GM23248 (cell line): ENCODE measurements at regions not wholly inside any gene's neighbourhood (a gene's known extent, or its start where the extent isn't known, plus 50 kb on each side); places are given as distances from the start of the nearest gene placed in this dataset.

Experiments used
- DNase-seq: peaks from one replicate; pipeline ENCODE4 v3.0.0-alpha.2; 2015
- H2AFZ ChIP-seq: fragments of 200-600 bp; sonication (generic); 2 replicates; pipeline ENCODE4 v1.6.1; 2016; ENCODE audit warnings: antibody characterized with exemption
- H3F3A ChIP-seq: fragments of 200-600 bp; sonication (generic); 2 replicates; pipeline ENCODE4 v1.6.1; 2016; ENCODE audit warnings: mild to moderate bottlenecking, antibody characterized with exemption, mixed run types; ENCODE audit not compliant: insufficient read depth
- H3K27ac ChIP-seq: fragments of 200-600 bp; sonication (generic); 2 replicates; pipeline ENCODE4 v1.5.1; 2016; ENCODE audit warnings: mild to moderate bottlenecking
- H3K27me3 ChIP-seq: fragments of 200-600 bp; sonication (generic); replicated peaks from 2 replicates; pipeline ENCODE4 v1.6.1; 2016; ENCODE audit warnings: mild to moderate bottlenecking; ENCODE audit not compliant: insufficient read depth
- H3K36me3 ChIP-seq: fragments of 200-600 bp; sonication (generic); 2 replicates; pipeline ENCODE4 v1.6.1; 2016; ENCODE audit warnings: low read depth, mild to moderate bottlenecking
- H3K4me1 ChIP-seq: fragments of 200-600 bp; sonication (generic); 2 replicates; pipeline ENCODE4 v1.6.1; 2016; ENCODE audit warnings: mild to moderate bottlenecking; ENCODE audit not compliant: insufficient read depth
- H3K4me2 ChIP-seq: fragments of 200-600 bp; sonication (generic); one replicate; pipeline ENCODE4 v1.6.1; 2016; ENCODE audit warnings: mild to moderate bottlenecking; ENCODE audit not compliant: unreplicated experiment
- H3K4me3 ChIP-seq: fragments of 200-600 bp; sonication (generic); 2 replicates; pipeline ENCODE4 v1.5.1; 2016; ENCODE audit warnings: mild to moderate bottlenecking
- H3K79me2 ChIP-seq: fragments of 200-600 bp; sonication (generic); 2 replicates; pipeline ENCODE4 v1.6.1; 2016; ENCODE audit warnings: mild to moderate bottlenecking; ENCODE audit not compliant: insufficient read depth
- H3K9ac ChIP-seq: fragments of 200-600 bp; sonication (generic); 2 replicates; pipeline ENCODE4 v1.6.1; 2016; ENCODE audit warnings: mild to moderate bottlenecking
- H3K9me2 ChIP-seq: fragments of 200-600 bp; sonication (generic); 2 replicates; pipeline ENCODE4 v1.6.1; 2016; ENCODE audit warnings: mixed run types, mild to moderate bottlenecking, moderate library complexity; ENCODE audit not compliant: insufficient read depth
- H3K9me3 ChIP-seq: fragments of 200-600 bp; sonication (generic); one replicate; pipeline ENCODE4 v1.6.1; 2017; ENCODE audit warnings: low read depth
- H4K20me1 ChIP-seq: fragments of 200-600 bp; sonication (generic); 2 replicates; pipeline ENCODE4 v1.6.0; 2016; ENCODE audit not compliant: insufficient read depth
- EZH2 ChIP-seq: fragments of 200-600 bp; sonication (generic); IDR thresholded peaks from 2 replicates; pipeline ENCODE4 v1.6.1; 2018; ENCODE audit warnings: antibody characterized with exemption, mild to moderate bottlenecking; ENCODE audit not compliant: insufficient read depth, poor library complexity, severe bottlenecking
- EZH2phosphoT487 ChIP-seq: fragments of 200-600 bp; sonication (generic); IDR thresholded peaks from 2 replicates; pipeline ENCODE4 v1.6.1; 2018; ENCODE audit warnings: antibody characterized with exemption, moderate library complexity, mild to moderate bottlenecking, low read depth; ENCODE audit not compliant: insufficient read depth
- WGBS, 2 experiments: methylation state at CpG; one replicate each; pipeline ENCODE4 v1.1.6; 2015 to 2017; ENCODE audit warnings: low lambda C conversion rate in 2 of 2, low coverage in 1 of 2; ENCODE audit errors: missing lambda C conversion rate in 2 of 2; 5-methylcytosine and 5-hydroxymethylcytosine counted together
- in situ Hi-C: fragments of 300-500 bp; cut with MboI; formaldehyde crosslinking; loops from 2 replicates; pipeline ENCODE4 v1.15.0; 2020

- Histone ChIP-seq H3K9ac (no peak overlapping the region), H3K4me1 (no peaks in the 10 kb centered on the region)
- WGBS, 2 experiments = 42 to 55% methylated on average over 2 of the region's 2 CpGs
Observed at GRCh38 chr22:22796724-22797123, 90.9 kb upstream of the IGLL5 start.

DNA sequence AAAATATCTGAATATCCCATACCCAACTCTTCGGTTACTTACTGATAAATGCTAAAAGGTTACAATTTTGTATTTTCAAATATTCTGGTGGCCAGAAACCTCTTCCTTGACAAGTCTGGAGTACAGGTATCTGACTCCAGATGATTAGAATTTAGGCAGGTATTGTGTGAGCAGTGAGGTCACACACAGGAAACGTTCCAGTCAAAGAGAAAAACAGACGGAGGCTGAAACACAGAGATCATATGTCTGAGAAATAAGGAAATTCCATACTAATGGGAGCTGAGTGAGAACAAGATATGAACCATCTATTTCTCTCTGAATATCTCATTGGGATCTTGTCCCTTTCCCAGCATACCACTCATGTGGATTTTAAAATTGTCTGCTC, 89.4 kb upstream of the IGLL5 start:
- H3K9me2 ChIP-seq = no peaks in the 10 kb centered on the region
- H3K4me3 ChIP-seq = no peak overlapping the region
- no peaks in the 10 kb centered on the region for H3K79me2 ChIP-seq
- H4K20me1 ChIP-seq = no peaks in the 10 kb centered on the region
- H3K9me3 ChIP-seq = no peaks in the 10 kb centered on the region
- DNase-seq = no peak
- H3K9ac ChIP-seq = no peak overlapping the region
- in situ Hi-C loops = no loop called here
- no peaks in the 10 kb centered on the region for H3K4me1 ChIP-seq
- WGBS, 2 experiments = 20 to 25% methylated on average over 3 of the region's 3 CpGs
- no peak overlapping the region for H3K4me2 ChIP-seq
- no peaks in the 10 kb centered on the region; the same call in 1 of the 2 replicates for H3K27me3 ChIP-seq
- TF ChIP-seq EZH2 = no peak
- no peak for TF ChIP-seq EZH2phosphoT487
- no peaks in the 10 kb centered on the region for H3K36me3 ChIP-seq
- H2AFZ ChIP-seq = no peak overlapping the region
- H3F3A ChIP-seq = no peaks in the 10 kb centered on the region
- H3K27ac ChIP-seq = no peak overlapping the region

More at GRCh38 chr22:22796724-22797123, 90.9 kb upstream of the IGLL5 start:
- TF ChIP-seq EZH2 (no peak), EZH2phosphoT487 (no peak)
- no peaks in the 10 kb centered on the region; the same call in 1 of the 2 replicates for H3K27me3 ChIP-seq
- no peaks in the 10 kb centered on the region for H4K20me1 ChIP-seq
- in situ Hi-C loops = no loop called here
- no peak overlapping the region for H2AFZ ChIP-seq
- no peaks in the 10 kb centered on the region for H3K79me2 ChIP-seq
- H3K27ac ChIP-seq = no peak overlapping the region
- no peak for DNase-seq
- H3K36me3 ChIP-seq = no peaks in the 10 kb centered on the region
- no peak overlapping the region for H3K4me3 ChIP-seq
- no peak overlapping the region for H3K4me2 ChIP-seq
- H3K9me2 ChIP-seq = no peaks in the 10 kb centered on the region
- H3F3A ChIP-seq = no peaks in the 10 kb centered on the region
- no peaks in the 10 kb centered on the region for H3K9me3 ChIP-seq

- no peaks in the 10 kb centered on the region for H3K4me1 ChIP-seq
- H3K79me2 ChIP-seq = no peaks in the 10 kb centered on the region
- no peaks in the 10 kb centered on the region; the same call in 1 of the 2 replicates for H3K27me3 ChIP-seq
- in situ Hi-C loops = no loop called here
- no peak overlapping the region for H3K9ac ChIP-seq
- no peaks in the 10 kb centered on the region for H3F3A ChIP-seq
- H3K4me3 ChIP-seq = no peak overlapping the region
- H3K27ac ChIP-seq = no peak overlapping the region
- H2AFZ ChIP-seq = no peak overlapping the region
- 63 to 69% methylated on average over 1 of the region's 1 CpG for WGBS, 2 experiments
- no peaks in the 10 kb centered on the region for H4K20me1 ChIP-seq
- H3K9me2 ChIP-seq = no peaks in the 10 kb centered on the region
- no peaks in the 10 kb centered on the region for H3K36me3 ChIP-seq
- no peaks in the 10 kb centered on the region for H3K9me3 ChIP-seq
- no peak for DNase-seq
- TF ChIP-seq EZH2phosphoT487 (no peak), EZH2 (no peak)
- H3K4me2 ChIP-seq = no peak overlapping the region
Observed at GRCh38 chr22:22798716-22799115, 88.9 kb upstream of the IGLL5 start.

GRCh38 chr22:22799561-22799960, 88.1 kb upstream of the IGLL5 start:
- no peaks in the 10 kb centered on the region for H3K4me1 ChIP-seq
- no peaks in the 10 kb centered on the region for H3K9me3 ChIP-seq
- no peaks in the 10 kb centered on the region for H4K20me1 ChIP-seq
- no peaks in the 10 kb centered on the region; the same call in 1 of the 2 replicates for H3K27me3 ChIP-seq
- H3K27ac ChIP-seq = no peak overlapping the region
- H3K4me2 ChIP-seq = no peak overlapping the region
- H3F3A ChIP-seq = no peaks in the 10 kb centered on the region
- H3K79me2 ChIP-seq = no peaks in the 10 kb centered on the region
- H3K36me3 ChIP-seq = no peaks in the 10 kb centered on the region
- in situ Hi-C loops = no loop called here
- 24 to 35% methylated on average over 4 of the region's 4 CpGs for WGBS, 2 experiments
- no peak overlapping the region for H2AFZ ChIP-seq
- no peak overlapping the region for H3K4me3 ChIP-seq
- H3K9me2 ChIP-seq = no peaks in the 10 kb centered on the region
- no peak overlapping the region for H3K9ac ChIP-seq
- TF ChIP-seq EZH2phosphoT487 = no peak
- no peak for TF ChIP-seq EZH2
- no peak for DNase-seq

DNA sequence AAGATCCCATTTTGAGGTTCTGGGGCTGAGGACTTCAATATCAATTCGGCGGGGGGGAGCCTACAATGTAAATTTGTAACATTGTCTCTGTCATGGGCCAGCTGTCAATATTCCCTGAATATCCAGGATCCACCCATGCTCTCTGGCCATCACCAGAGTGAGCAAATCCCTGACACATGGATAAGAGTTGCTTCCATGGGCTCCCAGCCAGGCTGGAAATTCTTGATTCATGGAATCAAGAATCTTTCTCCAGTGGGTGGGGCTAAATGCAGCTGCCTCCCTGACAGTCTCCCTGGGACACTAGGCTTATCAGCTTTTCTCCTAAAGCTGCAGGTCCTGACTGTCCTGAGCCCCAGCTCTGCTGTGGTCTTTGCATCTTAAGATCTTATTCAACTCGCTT, 86.9 kb upstream of the IGLL5 start:
- no peak overlapping the region for H3K9ac ChIP-seq
- H3K9me3 ChIP-seq = no peaks in the 10 kb centered on the region
- no peaks in the 10 kb centered on the region for H3K79me2 ChIP-seq
- no peaks in the 10 kb centered on the region for H3K9me2 ChIP-seq
- 7 to 12% methylated on average over 3 of the region's 3 CpGs for WGBS, 2 experiments
- H4K20me1 ChIP-seq = no peaks in the 10 kb centered on the region
- peak; percentile 48 for DNase-seq
- H3F3A ChIP-seq = no peaks in the 10 kb centered on the region
- H3K4me1 ChIP-seq = no peaks in the 10 kb centered on the region
- no peak overlapping the region for H3K27ac ChIP-seq
- no peak for TF ChIP-seq EZH2
- TF ChIP-seq EZH2phosphoT487 = no peak
- no peaks in the 10 kb centered on the region for H3K36me3 ChIP-seq
- H3K27me3 ChIP-seq = no peaks in the 10 kb centered on the region; the same call in 1 of the 2 replicates
- no peak overlapping the region for H3K4me3 ChIP-seq
- in situ Hi-C loops = no loop called here
- H3K4me2 ChIP-seq = no peak overlapping the region
- H2AFZ ChIP-seq = no peak overlapping the region
